ENCODE measurements at regions not wholly inside any gene's neighbourhood (a gene's known extent, or its start where the extent isn't known, plus 50 kb on each side); places are given as distances from the start of the nearest gene placed in this dataset.

DNA sequence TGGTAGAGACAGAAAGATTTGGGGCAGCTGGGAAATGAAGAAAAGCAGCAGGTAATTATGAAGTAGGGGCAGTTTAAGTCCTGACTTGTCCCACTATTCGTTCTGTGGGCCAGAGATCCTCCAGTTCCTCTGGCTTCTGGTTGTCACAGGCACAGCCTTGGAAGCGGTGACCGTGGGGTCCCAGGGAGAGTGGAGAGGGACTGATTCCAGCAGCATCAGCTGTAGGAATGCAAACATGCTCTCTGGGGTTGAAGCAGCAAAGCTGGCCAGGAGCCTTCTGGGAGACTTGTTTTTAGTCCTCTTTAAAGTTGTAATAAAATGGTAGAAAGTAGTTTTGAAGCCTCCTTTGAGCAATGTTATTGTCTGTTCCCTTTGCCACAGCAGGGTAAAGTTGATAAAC lies 488.0 kb downstream of the LMO4 start:
- peaks cover 23% of the 10 kb centered on the region for H3K4me1 Mint-ChIP-seq
- ATAC-seq (no peak), DNase-seq (ENCODE audit: low spot score) (no peak)
- H3K27me3 Mint-ChIP-seq (ENCODE audit: low read depth) = no peaks in the 10 kb centered on the region
- TF ChIP-seq FOXK1 (CRISPR knock-in tag; IDR thresholded peaks at IDR 0.05) (no peak), TCF7 (CRISPR knock-in tag; IDR thresholded peaks at IDR 0.05; ENCODE audit: low read depth) (no peak), SOX15 (CRISPR knock-in tag; IDR thresholded peaks at IDR 0.05) (no peak)
- TF ChIP-seq, protein P1, sequence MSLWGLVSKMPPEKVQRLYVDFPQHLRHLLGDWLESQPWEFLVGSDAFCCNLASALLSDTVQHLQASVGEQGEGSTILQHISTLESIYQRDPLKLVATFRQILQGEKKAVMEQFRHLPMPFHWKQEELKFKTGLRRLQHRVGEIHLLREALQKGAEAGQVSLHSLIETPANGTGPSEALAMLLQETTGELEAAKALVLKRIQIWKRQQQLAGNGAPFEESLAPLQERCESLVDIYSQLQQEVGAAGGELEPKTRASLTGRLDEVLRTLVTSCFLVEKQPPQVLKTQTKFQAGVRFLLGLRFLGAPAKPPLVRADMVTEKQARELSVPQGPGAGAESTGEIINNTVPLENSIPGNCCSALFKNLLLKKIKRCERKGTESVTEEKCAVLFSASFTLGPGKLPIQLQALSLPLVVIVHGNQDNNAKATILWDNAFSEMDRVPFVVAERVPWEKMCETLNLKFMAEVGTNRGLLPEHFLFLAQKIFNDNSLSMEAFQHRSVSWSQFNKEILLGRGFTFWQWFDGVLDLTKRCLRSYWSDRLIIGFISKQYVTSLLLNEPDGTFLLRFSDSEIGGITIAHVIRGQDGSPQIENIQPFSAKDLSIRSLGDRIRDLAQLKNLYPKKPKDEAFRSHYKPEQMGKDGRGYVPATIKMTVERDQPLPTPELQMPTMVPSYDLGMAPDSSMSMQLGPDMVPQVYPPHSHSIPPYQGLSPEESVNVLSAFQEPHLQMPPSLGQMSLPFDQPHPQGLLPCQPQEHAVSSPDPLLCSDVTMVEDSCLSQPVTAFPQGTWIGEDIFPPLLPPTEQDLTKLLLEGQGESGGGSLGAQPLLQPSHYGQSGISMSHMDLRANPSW (CRISPR knock-in tag; conservative IDR thresholded peaks at IDR 0.05; ENCODE audit: low read depth) = no peak
- no peak overlapping the region for H3K27ac Mint-ChIP-seq
- H3K36me3 Mint-ChIP-seq = no peaks in the 10 kb centered on the region
- no peaks in the 10 kb centered on the region for H3K9me3 Mint-ChIP-seq
- CTCF ChIA-PET = no interaction called here
- no peak overlapping the region for H3K4me3 Mint-ChIP-seq
- POLR2A ChIA-PET = no interaction called here

GRCh38 chr1:87820668-87821334 lies 492.1 kb downstream of the LMO4 start:
- Mint-ChIP-seq H3K27ac (no peak overlapping the region), H3K4me3 (no peak overlapping the region), H3K36me3 (no peaks in the 10 kb centered on the region), H3K27me3 (ENCODE audit: low read depth) (no peaks in the 10 kb centered on the region), H3K4me1 (peaks cover 13% of the 10 kb centered on the region), H3K9me3 (no peaks in the 10 kb centered on the region)
- ATAC-seq (no peak), DNase-seq (ENCODE audit: low spot score) (no peak)
- CTCF ChIA-PET = interaction anchor here (0.6 kb wide), 1 partner anchor 58 kb away, joined by 3 read pairs; no protein-coding TSS in a partner anchor
- POLR2A ChIA-PET = no interaction called here
- TF ChIP-seq USF2 (CRISPR knock-in tag; IDR thresholded peaks at IDR 0.05) (no peak), ZNF416 (CRISPR knock-in tag; IDR thresholded peaks at IDR 0.05) (no peak), ETV6 (CRISPR knock-in tag; IDR thresholded peaks at IDR 0.05) (no peak), ZNF671 (CRISPR knock-in tag; IDR thresholded peaks at IDR 0.05) (no peak), FOXP1 (CRISPR knock-in tag; IDR thresholded peaks at IDR 0.05; ENCODE audit: borderline replicate concordance) (no peak), ZNF532 (CRISPR knock-in tag; IDR thresholded peaks at IDR 0.05; ENCODE audit: borderline replicate concordance) (no peak), CDX4 (CRISPR knock-in tag; IDR thresholded peaks at IDR 0.05; ENCODE audit: borderline replicate concordance) (no peak), GABPB1 (CRISPR knock-in tag; IDR thresholded peaks at IDR 0.05) (no peak), NR1H2 (CRISPR knock-in tag; IDR thresholded peaks at IDR 0.05) (no peak), ZSCAN18 (CRISPR knock-in tag; IDR thresholded peaks at IDR 0.05) (no peak)
- TF ChIP-seq, protein P2, sequence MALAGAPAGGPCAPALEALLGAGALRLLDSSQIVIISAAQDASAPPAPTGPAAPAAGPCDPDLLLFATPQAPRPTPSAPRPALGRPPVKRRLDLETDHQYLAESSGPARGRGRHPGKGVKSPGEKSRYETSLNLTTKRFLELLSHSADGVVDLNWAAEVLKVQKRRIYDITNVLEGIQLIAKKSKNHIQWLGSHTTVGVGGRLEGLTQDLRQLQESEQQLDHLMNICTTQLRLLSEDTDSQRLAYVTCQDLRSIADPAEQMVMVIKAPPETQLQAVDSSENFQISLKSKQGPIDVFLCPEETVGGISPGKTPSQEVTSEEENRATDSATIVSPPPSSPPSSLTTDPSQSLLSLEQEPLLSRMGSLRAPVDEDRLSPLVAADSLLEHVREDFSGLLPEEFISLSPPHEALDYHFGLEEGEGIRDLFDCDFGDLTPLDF (CRISPR knock-in tag; IDR thresholded peaks at IDR 0.05) = no peak
- TF ChIP-seq, protein P3, sequence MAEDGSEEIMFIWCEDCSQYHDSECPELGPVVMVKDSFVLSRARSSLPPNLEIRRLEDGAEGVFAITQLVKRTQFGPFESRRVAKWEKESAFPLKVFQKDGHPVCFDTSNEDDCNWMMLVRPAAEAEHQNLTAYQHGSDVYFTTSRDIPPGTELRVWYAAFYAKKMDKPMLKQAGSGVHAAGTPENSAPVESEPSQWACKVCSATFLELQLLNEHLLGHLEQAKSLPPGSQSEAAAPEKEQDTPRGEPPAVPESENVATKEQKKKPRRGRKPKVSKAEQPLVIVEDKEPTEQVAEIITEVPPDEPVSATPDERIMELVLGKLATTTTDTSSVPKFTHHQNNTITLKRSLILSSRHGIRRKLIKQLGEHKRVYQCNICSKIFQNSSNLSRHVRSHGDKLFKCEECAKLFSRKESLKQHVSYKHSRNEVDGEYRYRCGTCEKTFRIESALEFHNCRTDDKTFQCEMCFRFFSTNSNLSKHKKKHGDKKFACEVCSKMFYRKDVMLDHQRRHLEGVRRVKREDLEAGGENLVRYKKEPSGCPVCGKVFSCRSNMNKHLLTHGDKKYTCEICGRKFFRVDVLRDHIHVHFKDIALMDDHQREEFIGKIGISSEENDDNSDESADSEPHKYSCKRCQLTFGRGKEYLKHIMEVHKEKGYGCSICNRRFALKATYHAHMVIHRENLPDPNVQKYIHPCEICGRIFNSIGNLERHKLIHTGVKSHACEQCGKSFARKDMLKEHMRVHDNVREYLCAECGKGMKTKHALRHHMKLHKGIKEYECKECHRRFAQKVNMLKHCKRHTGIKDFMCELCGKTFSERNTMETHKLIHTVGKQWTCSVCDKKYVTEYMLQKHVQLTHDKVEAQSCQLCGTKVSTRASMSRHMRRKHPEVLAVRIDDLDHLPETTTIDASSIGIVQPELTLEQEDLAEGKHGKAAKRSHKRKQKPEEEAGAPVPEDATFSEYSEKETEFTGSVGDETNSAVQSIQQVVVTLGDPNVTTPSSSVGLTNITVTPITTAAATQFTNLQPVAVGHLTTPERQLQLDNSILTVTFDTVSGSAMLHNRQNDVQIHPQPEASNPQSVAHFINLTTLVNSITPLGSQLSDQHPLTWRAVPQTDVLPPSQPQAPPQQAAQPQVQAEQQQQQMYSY (CRISPR knock-in tag; IDR thresholded peaks at IDR 0.05) = no peak
